SW480 (cell line): ENCODE measurements at regions not wholly inside any gene's neighbourhood (a gene's known extent, or its start where the extent isn't known, plus 50 kb on each side); places are given as distances from the start of the nearest gene placed in this dataset.
A peak's percentile ranks its signal among the peaks of the same experiment; 100 is the strongest.

ENCODE experiments used
- DNase-seq: peaks from one replicate; pipeline ENCODE4 v3.0.0-alpha.2; 2016; ENCODE audit warnings: low spot score

DNA sequence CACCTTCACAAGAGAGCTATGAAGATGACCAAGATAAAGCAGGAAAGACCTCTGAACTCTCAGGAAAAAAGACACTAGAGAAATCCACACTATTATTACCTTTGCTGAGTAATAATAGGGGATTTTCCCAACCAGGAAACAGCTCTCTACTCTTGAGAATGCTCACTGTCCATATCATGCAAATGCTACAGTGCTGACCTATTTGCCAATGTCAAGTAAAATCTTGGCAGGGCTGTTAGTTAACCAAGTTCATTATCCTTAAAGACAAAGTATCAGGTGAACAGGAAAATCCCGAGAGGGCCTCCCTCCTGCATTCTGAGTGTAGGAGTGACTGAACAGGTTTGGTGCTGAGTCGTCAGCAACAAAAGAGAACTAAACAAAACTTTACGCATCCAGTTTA is 306.6 kb downstream of the ACTL7B start:
- DNase-seq, result no peak

GRCh38 chr9:108547411-108548135 is 308.2 kb downstream of the ACTL7B start:
- no peak for DNase-seq

- DNase-seq, result no peak
These were observed 309.6 kb downstream of the ACTL7B start for GRCh38 chr9:108546215-108546614.

DNA sequence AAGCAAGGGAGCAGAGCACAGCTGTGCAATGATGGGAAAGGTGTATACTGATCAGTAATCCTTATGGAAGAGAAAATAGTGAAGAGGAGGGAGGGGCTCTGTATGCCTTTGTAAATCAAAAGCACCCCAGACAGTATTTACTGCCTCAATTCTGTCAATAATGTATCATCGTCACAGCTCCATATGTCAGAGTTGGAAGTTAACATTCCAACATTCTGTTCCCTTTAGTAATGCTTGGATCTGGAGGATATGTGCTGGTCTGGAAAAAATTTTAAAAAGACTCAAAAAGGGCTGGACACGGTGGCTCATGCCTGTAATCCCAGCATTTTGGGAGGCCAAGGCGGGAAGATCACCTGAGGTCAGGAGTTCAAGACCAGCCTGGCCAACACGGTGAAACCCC is 310.4 kb downstream of the ACTL7B start:
- no peak for DNase-seq

DNA sequence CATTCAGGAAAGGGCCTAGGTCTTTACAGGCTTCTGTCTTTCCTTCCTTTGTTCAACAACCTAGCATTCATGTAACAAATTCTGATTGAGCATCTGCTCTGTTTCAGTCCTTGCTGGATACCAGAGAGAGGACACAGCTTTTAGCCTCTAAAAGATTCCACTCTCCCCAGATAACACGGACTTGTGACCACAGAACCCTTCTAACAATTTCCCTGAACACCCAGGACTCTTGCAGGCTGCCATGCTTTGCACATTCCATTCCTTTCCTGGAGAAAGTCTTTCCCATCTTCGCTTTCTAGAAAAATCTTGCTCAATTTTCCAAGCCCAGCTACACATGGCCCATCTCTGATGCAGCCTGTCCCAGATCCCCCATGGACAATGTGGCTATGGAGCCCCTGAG is 310.9 kb downstream of the ACTL7B start:
- no peak for DNase-seq

GRCh38 chr9:108543251-108543778 is 312.5 kb downstream of the ACTL7B start:
- DNase-seq, result peak; percentile 63

DNA sequence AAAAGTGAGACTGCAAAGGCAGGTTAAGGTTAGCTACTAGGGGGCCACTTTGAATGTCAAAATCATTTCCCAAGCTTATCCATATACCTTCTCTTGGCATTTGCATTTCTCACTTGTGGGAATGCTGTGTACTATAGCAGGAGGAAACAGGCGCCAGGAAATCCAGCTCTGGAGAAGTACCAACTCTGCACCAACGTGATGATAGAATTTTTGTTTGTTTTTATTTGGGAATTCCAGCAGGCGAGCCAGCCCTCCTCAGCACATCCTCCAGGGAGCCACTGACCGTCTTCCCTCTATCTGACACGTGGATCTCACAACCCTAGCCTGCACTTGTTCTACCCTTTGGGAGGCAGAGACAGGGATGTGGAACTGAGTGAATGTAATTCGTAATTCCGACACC is 318.0 kb downstream of the ACTL7B start:
- no peak for DNase-seq

GRCh38 chr9:108536836-108537601 is 318.8 kb downstream of the ACTL7B start:
- DNase-seq, result no peak

- no peak for DNase-seq
These were observed 320.3 kb downstream of the ACTL7B start for GRCh38 chr9:108535526-108535925.

DNA sequence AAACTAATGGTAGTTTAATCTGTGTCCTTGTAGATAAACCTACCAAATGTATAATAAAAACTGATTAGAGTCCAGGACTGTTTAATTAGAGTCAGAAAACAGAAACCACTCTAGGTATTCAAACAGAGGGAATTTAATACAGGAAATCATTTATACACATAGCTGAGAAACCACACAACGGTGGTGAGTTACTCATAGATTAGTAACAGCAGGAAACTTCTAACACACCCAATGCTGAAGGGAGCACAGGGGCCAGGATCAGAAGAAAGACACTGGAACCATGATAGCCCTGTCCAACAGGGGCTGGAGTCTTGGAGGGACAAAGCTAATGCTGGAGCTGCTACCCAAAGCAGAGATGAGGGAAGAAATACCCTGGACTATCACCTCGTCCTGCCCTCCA is 321.0 kb downstream of the ACTL7B start:
- DNase-seq, result peak; percentile 24

DNA sequence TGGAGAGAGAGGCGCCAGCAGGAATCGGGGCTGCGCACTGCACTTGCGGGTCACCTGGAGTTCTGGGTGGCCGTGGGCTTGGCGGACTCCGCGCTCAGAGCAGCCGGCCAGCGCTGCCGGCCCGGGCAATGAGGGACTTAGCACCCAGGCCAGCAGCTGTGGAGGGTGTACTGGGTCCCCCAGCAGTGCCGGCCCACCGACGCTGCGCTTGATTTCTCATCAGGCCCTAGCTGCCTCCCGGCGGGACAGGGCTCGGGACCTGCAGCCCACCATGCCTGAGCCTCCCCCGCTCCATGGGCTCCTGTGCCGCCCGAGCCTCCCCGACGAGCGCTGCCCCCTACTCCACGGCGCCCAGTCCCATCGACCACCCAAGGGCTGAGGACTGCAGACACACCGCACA is 325.6 kb downstream of the ACTL7B start:
- DNase-seq, result no peak

GRCh38 chr9:108528231-108528630 is 327.6 kb downstream of the ACTL7B start:
- no peak for DNase-seq

DNA sequence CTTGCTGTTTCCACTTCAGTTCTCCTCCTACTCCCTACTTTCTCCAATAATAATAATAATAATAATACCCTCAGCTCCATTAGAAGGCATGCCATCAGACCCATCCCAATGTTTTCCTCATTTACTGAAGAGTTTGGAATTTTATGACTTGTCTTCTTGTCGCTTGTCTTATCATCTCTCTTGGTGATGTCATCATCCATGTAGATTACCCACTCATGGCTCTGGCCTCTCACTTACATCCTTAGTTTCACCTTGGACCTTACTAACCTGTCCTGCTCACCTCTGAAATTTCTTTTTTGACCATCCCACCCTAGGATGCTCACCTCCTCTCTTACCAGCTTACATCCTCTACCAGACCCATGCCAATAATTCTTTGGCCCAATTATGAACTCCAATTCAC is 329.3 kb downstream of the ACTL7B start:
- no peak for DNase-seq

- no peak for DNase-seq
These were observed 330.6 kb downstream of the ACTL7B start for GRCh38 chr9:108525186-108525585.

GRCh38 chr9:108521063-108521590 is 334.7 kb downstream of the ACTL7B start:
- DNase-seq, result no peak

DNA sequence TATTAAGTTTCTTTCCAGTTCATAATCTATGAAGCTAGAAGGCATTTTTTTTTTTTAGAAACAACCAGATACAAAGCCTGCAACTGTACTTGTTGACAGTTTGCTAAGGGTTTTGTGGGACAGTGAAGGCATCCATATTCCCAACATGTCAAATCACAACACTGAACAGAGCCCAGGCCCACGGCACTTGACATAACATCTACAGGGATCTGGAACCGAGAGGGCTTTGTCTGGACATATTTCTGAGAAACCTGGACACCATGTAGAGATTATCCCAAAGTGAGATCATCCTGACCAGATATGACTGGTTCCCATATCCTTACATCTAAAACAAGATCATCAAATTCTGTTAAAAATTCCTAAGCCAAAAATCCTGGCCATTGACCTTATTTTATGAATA is 336.3 kb downstream of the ACTL7B start:
- DNase-seq, result no peak

DNA sequence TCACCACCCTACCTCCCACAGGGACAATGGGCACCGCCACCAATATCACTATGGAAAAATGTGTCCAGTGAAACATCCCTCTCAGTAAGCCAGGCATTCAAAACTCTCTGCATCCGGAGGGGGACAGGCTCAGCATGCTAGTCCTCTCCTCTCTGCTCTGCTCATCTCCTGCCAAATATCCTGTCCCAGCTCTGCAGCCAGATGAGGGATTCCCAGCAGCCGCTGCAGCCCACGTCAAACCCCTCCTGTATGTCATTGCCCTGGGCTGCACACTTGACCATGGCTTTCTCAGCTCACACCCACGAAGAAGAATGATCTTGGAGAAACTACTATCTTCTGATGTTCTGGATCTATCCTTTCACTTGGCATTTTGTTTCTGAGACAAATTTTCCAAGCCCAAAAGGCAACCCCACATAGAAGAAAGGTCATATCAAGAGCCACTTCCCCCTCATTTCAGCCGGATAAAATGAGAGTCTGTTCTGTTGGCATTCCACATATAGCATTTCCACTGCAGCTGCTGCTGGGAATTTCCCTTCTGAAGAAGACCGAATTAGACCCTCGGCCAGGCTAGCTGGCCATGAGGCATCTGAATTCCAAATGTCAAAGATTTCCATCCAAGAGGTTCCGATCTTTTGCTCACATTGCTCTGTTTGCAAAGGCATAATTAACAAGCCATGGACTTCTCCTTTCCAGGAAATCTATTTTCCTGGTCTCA is 338.0 kb downstream of the ACTL7B start:
- no peak for DNase-seq

- DNase-seq, result no peak
These were observed 339.4 kb downstream of the ACTL7B start for GRCh38 chr9:108516391-108516790.

DNA sequence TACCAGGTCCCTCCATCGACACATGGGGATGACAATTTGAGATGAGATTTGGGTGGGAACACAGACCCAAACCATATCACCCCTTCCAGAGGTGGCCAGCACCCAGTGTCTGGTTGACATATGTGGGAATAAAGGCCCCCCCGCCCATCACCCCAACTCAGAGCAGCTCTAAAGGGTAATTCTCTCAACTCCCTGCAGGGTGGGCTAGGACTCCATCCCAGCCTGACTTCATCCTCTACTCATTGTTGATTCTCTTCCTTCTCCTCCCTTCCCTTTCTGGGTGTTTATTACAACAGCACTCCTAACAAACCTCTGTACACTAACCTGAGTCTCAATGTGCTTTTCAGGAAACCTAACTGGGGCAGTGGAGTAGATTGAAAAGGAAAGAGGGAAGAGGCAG is 339.9 kb downstream of the ACTL7B start:
- no peak for DNase-seq

DNA sequence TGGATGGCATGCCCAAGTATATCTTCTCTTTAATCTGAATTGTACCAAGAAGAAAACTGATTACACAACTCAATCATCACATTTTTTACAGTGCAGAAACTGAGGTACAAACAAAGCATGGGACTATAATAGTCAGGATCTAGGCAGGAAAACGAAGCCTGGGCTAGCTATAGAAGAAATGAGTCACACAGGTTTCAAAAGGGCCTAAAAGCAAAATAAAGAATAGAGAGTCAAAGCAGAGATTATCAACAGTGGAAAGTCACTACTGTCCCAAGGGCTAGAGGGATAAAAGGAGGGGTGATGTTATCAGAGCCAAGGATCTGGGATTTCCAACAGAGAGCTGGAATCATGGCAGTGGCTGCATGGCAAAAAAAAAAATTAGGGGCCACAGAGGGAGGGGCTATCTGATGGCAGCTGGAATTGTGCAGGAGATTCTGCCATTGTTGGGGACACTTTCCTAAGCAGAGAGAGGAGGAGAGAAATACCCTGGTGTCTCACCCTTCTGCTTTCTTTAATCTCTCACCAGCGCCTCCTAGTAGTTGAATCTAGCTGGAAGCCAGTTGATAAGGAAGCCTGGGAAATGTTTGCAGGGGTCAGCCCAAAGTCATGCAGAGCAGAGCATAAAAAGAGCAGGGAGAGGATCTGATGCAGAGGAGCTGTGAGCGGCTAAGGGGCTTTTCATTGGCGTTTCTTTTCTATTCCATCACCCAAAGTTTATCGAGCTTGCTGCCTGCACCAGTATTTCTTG is 343.2 kb downstream of the ACTL7B start:
- DNase-seq, result no peak

GRCh38 chr9:108511307-108511706 is 344.5 kb downstream of the ACTL7B start:
- DNase-seq, result no peak

DNA sequence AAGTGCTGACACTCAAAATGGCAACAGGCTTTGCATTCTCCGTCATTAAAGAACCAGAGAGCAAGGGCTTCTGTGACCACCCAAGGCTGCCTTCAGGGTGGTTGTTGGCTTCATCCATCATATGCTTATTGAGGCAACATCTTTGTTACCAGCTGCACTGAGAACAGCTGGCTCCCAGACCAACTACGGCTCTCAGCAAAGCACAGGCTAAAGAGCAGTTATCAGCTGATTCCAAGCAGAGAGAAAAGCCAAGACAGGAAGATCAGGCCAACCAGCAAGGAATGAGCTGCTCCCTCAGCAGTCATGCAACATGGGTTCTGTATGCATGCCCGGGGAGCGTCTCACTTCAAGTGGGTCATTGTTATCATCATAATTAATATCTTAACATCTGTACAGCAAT is 358.9 kb downstream of the ACTL7B start:
- no peak for DNase-seq
